Left cardiac atrium (tissue), 4 donors: ENCODE measurements at regions not wholly inside any gene's neighbourhood (a gene's known extent, or its start where the extent isn't known, plus 50 kb on each side); places are given as distances from the start of the nearest gene placed in this dataset.

Experiments used
- ATAC-seq, 2 donors: fragments of 200-7000 bp; cut with Tn5 transposase; one replicate each; pipeline ENCODE4 v1.9.1; 2020; ENCODE audit warnings: mild to moderate bottlenecking in 2 of 2, moderate library complexity in 2 of 2
- DNase-seq: peaks from one replicate; pipeline ENCODE4 v3.0.0-alpha.2; 2020
- intact Hi-C, 2 donors: fragments of 100-400 bp; cut with DNase I; formaldehyde crosslinking; loops; one replicate each; pipeline versions ENCODE4 v1.14.1 to v1.15.1; 2022 to 2023
- donor health status: DM: no; HTN: yes; CAD: no.
- donor health status: DM: no; HTN: yes; CAD: no; lungs with severe emphysema.
- donor health status: DM: yes; HTN: yes; CAD: no.
- donor health status: Dilated cardiomyopathy.

DNA sequence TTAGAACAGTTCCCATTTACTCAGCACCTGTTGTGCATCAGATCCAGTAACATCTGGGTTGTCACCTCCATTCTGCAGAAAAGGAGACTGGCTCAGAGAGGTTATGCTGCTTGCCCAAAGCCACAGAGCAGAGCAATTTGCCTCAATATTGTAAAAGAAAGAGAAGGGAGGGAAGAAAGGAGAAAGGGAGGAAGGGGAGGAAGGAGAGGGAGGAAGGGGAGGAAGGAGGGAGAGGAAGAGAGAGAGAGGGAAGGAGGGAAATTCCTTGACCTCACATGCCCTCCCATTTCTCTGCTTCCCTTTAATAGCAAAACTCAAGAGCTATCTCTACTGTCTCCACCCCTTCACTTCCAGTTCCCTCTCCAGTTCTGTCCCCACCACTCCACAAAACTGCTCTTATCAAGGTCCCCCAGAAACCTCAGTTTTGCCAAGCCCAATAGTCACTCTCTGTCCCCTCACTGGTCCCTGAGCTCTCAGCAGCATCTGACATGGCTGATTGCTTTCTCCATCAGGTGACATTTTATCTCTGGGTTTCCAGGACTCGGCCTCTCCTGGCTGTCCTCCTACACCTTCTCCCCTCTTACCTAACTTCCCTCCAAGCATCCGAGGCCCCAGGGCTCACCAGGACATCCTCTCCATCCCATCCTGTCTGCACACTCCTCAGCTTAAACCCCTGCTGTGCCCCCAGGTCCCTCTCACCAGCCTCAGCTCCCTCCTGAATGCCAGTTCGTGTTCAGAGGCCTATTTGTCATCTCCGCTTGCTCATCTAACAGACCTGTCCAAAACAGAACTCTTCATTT lies 104.7 kb upstream of the LINGO1 start:
- DNase-seq (no peak), ATAC-seq (no peak)
- intact Hi-C loops: no loop called here

DNA sequence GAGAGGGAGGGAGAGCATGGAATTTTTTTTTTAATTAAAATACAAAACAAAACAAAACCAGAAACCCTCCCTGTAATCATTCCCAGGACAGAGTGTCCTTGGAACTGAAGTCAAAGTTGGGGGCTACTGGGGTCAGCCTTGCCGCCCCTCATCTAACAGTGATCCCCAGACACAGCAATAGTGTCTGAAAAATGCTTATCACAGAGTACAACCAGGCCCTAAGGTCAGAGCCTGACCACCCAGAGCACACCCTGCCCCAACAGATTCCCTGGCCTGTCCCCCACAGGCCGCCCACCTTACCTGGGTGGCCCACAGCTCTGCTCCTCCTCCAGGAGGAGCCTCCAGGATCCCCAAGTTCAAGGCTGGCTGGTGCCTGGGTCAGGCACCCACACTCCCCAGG lies 101.6 kb upstream of the LINGO1 start:
- ATAC-seq (no peak), DNase-seq (no peak)
- intact Hi-C loops: no loop called here

DNA sequence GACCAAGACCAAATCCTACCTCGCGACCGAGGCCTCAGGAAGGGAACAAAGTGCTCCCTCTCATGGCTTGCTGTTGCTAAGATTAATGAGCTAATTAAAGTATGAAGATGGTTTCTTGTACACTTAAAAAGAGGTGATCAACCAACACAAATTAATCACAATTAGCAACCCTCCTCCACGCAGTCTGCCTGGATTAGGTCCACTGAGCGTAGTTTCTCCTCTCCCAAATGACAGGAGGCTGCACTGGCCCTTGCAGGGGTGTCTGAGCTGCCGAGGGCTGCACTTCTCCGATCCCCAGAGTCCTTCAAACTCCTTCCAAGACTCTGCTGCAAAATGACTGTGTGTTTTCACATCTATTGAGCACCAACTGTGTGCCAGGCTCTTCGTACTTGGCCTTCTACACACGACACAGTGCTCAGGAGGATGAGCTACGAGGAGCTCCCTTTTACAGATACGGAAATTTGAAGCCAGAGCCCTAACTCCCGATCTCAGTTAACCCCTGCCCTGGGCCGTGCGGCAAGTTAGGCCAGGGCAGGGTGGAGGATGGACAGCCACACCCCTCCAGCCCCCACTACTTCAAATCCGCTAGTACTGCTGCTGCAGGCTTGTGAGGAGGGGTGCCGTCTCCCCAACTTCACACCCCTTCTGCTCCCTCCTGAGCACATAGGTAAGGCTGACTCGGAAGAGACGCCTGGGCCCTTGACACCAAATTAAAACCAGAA lies 101.0 kb upstream of the LINGO1 start:
- intact Hi-C loops: no loop called here
- DNase-seq (no peak), ATAC-seq (no peak)

DNA sequence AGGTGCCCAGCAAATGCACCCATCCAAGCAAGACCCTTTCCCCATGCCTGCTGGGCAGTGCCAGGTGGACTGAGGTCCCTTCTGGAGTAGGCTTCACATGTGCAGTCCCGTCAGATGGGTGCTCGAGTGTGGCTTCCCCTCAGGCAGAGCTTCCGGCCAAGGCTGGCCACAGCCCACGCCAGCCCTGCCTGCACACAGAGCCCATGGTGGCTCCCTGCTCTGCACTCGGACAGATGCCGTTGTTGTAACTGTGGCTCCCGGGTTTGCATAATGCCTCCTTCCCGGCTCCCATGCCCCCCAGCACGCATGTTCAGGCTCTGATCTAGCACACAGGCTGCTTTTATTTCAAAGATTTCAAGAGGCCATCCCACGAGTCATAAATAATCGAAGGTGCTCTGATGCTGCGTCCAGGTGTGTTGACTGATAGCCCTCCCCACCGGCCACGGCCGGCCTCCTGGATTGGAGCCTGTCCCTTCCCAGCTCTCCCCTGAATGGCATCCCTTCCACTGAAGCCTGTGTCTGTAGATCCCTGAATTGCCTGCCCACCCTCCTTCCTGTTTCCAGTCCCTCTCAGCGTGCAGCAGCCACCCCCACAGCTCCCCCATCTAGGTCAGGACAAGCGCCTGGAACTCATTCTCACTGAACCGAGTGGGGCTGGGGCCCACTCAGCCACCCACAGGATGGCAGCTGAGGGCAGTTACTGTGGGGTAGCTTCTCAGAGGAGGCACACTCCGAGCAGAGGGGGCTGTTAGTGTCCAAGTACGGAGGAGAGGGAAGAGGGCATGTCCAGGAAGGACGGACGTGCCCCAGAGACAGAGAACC lies 100.0 kb upstream of the LINGO1 start:
- intact Hi-C loops: no loop called here
- DNase-seq (no peak), ATAC-seq (no peak)

DNA sequence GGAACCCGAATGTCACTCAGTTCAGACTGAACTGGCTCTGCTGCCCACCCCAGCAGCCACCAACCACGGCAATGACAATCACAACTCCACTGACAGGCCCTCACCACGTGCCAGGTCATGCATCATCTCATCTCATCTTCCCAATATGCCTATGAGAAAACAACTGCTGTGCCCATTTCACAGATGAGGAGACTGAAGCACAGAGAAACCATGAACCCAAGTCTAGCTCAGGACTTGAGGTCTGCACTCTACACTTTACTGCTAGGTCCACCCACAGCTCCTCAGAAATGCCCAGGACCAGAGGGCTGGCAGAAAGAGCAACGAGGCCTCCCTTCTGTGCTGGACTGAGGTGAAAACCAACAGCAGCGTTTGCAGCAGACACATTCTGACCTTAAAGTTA lies 99.2 kb upstream of the LINGO1 start:
- intact Hi-C loops: no loop called here
- DNase-seq: no peak
- ATAC-seq: no peak

DNA sequence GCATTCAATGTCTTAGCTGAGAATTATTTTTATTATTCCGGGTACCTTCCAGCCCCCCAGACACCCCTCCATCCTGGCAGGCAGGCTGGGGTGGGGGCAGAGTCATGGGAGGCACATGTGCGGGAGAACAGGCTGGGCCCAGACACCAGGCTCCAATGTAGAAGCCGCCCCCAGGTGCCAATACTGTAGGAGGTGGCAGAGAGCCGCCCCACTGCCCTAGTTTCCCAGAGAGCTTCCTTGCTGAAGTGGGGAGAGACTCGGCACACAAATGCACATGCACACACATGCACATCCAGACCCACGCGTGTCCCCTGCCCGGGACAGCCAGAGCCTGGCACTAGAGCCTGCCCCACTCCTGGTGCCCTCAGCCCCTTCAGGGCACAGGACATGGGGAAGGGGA lies 98.4 kb upstream of the LINGO1 start:
- intact Hi-C loops: no loop called here
- ATAC-seq: no peak
- DNase-seq: no peak

DNA sequence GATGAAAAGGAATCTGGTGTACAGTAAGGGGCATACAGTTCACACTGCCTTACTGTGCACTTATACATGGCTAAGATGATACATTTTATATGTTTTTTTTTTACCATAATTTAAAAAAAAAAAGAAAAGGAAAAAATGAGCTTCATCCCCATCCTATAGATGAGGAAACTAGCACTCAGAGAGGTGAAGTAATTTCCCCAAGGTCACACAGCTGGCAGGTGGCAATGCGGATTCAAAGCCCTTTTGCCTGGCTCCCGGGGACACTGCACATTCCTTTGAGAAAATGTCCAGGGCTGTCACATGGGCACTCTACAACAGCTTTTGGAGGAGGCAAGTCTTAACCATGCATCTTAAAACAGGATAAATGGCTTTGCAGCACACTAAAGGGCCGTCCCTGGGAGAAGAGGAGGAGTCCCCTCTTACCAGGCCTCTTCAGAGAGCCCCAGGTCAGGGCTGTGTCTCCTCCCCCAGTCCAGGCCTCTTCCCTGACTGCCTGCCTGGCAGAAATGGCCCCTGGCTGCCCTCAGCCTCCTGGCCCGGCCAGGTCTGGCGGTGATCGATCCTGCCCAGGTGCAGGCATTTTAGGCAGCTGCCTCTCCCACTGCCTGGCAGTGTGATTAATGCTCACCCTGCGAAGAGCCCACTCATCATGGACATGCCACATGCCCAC lies 95.1 kb upstream of the LINGO1 start:
- DNase-seq (no peak), ATAC-seq (no peak)
- intact Hi-C loops: no loop called here

DNA sequence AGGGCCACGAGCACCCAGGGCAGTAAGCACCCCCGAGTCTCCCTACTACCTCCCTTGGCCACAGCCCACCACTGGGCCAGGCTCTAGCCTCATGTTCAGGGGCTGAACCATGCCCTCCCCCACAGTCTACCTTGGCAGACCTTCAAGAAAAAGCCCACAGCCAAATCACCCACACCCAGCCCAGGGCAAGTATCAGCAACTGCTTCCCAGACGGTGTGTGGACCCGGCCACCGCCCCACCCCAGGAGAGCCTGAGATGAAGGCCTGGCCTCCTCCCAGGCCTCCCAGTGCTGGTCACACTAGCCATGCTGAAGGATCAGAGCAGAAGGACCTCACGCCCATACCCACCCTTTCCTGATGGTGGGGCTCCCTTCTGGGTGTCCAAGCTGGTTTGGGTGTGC lies 92.0 kb upstream of the LINGO1 start:
- intact Hi-C loops: no loop called here
- DNase-seq (no peak), ATAC-seq (no peak)

DNA sequence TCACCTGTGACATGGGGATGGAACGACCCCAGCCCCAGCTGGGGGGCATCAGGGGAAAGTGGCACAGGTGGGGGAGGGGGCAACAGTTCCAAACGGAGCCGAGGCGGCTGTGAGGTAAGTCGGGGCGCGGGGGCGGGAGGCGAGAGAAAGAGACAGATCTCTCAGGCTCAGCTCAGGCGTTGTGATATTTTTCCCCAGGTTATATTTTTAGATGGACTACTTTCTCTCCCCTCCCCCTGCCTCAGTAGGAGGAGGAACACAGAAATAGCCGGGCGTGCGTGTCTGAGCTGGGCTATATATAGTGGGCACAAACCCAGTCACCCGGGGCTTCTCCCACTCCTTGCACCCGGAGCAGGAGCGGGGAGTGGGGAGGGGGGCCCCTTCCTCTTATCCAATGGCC lies 91.0 kb upstream of the LINGO1 start:
- DNase-seq: no peak
- intact Hi-C loops: no loop called here
- ATAC-seq: peak in 1 of 2 donors; percentile 27

DNA sequence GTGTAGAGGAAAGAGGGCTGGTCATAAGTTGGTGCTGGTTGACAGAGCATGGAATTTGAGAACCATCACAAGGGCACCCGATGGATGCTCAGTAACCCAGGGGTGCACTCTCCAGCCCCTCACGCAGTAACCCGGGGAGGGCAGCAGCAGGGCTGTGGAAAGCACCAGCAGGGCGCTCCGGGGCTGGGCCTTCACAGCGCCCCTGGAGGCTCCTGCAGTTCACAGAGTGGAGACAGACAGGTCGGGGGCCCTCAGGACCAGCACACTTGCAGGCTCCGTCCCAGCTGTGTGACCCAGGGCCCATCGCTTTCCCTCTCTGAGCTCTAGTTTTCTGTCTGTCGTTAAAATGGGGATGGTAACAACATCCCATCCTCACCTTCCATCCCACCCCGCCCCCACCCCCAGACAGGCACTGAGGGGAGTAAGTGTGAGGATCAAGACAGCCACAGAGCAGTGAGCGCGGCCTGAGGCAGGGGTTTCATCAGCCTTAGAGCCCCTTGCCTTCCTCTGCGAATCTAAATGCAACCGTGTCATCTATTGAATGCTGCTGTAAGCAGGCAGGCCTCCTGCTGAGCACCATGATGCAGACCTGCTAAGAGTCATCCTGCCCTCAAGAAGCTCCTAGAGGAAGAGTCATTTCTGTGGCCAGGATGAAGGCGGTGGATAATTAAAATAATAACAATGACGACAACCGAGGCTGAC lies 90.2 kb upstream of the LINGO1 start:
- no peak for DNase-seq
- no peak for ATAC-seq
- intact Hi-C loops: no loop called here

DNA sequence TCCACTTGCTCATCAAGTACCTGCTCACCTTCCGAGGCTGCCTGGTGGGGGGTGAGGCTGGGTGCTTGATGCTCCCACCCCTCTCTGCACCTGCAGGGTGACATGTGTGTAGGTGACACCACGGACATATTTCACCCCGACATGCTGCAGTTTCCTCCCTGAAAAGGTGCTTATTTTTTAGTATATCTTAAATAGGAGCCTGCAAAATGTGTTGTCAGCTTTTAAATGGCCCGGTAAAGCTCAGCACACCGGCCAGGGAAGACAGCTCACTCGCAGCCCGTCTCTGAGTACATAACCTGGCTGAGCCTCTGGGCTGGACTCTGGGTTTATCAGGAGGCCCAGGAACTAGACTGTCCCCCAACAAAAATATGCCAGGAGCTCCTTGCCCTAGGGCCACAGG lies 89.3 kb upstream of the LINGO1 start:
- intact Hi-C loops: no loop called here
- no peak for ATAC-seq
- DNase-seq: no peak

DNA sequence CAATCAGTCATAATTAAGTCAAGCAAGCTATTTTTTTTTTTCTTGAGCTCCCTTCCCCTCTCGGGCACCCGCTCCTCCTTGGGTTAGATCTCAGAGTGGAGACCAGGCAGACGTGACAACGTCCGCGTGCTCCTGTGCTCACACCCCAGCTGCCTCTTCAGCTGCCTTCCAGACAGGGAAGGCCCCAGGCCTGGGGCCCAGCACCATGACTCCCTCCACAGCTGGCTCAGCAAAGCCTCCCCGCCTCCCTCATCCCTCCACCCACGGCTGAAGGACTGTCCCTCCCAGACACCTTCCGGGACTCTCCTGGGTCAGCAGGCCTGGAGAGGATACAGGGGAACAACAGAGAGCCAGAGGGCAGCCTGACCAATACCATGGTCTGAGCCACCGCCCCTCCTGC lies 87.9 kb upstream of the LINGO1 start:
- no peak for ATAC-seq
- no peak for DNase-seq
- intact Hi-C loops: no loop called here

DNA sequence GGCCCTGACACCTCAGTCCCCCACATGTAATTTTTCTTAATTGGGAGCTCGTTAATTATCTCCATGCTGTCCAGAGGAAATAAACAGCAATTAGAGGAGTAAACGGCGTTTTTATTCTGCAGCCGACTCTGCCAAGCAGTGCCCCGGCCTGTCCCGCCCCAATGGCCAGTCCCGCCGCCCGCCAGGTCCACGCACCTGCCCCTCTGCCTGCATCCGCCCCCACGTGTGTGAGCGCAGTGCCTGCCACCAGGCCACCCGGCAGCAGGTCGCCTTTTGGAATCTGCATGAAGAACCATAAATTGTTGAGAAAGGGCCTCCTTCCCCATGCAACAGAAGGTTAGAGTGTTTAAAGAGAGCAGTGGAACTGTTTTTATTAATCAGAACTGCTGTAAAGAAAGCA lies 87.5 kb upstream of the LINGO1 start:
- no peak for DNase-seq
- intact Hi-C loops: no loop called here
- no peak for ATAC-seq

DNA sequence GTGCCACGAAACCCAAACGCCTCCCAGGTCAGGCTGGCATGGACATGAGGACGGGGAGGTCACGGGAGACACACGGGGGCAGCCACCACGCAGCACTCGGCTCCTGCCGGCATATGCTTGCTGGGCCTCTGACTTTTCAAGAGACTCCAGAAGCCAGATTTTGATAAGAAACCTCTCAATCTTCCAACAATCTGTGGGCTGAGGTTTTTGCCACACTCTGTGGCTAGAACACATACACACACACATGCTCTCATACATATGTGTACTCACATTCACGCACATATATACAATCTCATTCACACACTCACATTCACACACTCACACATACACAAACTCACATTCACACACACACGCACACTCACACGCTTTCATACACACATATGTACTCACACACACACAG lies 86.7 kb upstream of the LINGO1 start:
- ATAC-seq (no peak), DNase-seq (no peak)
- intact Hi-C loops: no loop called here

DNA sequence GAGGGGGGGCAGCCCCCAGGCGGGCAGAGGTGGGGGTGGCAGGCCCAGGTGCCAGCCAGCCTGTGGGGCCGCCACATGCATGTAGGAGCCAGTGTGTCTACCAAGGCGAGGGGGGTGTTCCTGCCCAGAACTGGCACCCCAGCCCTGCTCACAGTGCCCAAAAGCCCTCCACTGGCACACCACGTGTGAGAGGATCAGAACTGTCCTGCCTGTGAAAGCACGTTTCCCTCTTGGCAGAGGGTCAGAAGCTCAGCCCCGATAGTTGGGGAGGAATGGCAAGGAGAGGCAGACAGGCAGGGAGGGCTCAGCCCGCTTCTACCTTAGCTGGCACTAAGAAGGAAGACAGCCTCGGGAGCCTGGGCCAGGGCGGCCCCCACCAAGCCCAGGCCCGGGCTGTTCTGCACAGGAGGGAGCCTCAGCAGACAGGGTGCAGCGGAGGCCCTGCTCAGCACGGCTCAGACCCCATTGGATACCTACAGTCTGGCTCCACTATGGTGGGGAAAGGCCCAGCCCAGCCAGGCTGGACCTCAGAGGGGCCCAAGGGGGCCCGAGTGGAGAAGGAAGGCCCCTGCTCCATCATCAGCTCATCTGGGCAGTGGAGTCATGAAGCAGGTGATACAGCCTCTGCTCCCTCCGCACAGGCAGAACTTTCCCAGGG lies 84.8 kb upstream of the LINGO1 start:
- ATAC-seq (no peak), DNase-seq (no peak)
- intact Hi-C loops: no loop called here

DNA sequence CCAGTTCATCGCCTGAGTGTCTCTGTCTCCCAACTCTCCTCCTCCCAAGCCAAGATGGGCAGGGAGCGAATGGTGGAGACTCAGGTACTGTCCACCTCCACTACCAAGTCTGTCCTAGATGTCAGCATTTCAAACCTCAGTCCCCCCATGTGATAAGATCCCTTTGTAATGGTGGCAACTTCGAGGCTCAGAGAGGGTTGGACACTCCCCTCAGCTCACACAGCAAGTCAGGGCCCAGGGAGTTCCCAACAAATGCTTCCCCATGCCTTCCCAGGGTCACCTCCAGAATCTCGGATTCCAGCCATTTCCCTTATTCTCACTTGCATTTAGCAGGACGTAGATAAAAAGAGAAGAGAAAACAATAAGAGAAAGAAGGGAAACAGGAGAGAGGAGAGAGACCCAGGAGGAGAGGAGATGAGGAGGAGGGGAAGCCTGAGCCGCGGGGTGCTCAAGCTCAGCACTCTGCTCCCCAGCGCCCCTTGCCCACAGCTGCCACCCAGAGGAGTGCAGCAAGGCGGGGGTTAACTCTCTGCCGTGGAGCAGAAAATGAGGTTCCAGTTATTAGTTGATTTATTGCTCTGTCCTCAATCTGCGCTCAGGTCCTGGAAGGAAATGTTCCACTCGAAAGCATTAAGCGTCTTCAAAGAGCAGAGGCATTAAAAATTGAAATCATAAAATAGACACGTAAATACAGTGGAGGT lies 84.1 kb upstream of the LINGO1 start:
- DNase-seq (no peak), ATAC-seq (no peak)
- intact Hi-C loops: no loop called here

DNA sequence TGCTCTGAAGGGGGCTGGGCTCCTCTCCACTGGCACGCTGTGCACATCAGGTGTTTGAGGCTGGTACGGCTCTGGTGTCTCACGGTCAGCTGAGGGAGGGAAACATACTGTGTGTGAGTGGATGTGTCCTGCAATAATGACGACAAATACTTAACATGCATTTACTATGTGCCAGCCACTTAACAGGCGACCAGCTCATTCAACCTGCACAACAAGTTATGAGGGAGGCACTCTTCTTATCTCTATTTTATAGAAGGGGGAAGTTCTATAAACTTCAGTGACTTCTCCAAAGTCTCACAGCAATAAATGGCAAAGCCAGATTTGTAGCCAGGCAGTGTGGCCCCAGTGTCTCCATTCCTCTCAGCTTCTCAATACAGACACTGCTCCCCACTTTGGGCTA lies 83.1 kb upstream of the LINGO1 start:
- DNase-seq (no peak), ATAC-seq (no peak)
- intact Hi-C loops: no loop called here

DNA sequence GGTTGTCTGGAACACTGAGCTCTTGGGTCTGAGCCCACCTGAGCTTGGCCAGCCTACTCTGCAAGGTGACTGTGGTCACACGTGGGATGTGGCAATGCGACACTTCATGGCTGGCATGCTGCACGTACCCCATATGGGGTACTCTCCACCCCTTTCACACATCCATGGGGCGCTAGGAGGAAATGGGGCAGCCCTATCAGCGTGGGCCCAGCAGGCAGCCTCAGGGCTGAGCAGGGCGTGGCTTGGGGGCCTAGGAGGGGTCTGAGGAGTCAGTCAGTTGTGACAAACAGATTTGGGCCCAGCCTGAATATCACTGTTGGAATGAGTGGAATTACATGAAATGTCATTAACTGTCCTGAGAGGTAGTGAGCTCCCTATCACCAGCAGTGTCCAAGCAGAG lies 82.3 kb upstream of the LINGO1 start:
- no peak for ATAC-seq
- DNase-seq: no peak
- intact Hi-C loops: no loop called here
